ENCODE measurements at regions not wholly inside any gene's neighbourhood (a gene's known extent, or its start where the extent isn't known, plus 50 kb on each side); places are given as distances from the start of the nearest gene placed in this dataset.

DNA sequence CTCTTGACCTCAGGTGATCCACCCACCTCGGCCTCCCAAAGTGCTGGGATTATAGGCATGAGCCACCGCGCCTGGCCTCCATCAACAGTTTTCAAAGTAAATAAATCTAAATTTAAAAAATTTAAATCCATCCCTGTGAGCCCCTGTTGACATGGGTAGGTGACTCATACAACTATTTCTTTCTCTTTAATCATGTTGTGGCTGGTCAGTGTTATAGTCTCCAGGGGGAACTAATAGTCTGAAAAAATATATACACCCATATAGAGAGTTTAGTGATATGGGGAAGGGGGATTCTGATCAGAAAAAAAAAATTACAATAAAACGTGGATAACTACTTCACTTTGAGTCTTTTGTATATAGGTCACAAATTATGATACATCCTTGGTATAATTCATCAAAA, 159.2 kb downstream of the ZNF608 start:
- Histone ChIP-seq H3K27me3 (replicated peaks in 1 of 4; ENCODE audit: control insufficient read depth in 3 of 4, extremely low read depth in 1 of 4, insufficient read depth in 3 of 4, low read length in 3 of 4) (no peaks in the 10 kb centered on the region), H3K14ac (ENCODE audit: insufficient read length) (no peak overlapping the region), H3K36me3 (ENCODE audit: control insufficient read depth in 2 of 4, insufficient read depth in 4 of 4, low read length in 3 of 4) (no peaks in the 10 kb centered on the region), H4K91ac (replicated peaks; ENCODE audit: insufficient read length, low read length) (no peak overlapping the region), H3K4me1 (replicated peaks in 1 of 4; ENCODE audit: control insufficient read depth in 3 of 4, insufficient read depth in 4 of 4, low read length in 3 of 4) (peaks cover 3 to 16% (median 10%) of the 10 kb centered on the region in 4 experiments; a peak in 6 of 7 replicates), H3K79me2 (ENCODE audit: control insufficient read depth in 1 of 2, insufficient read depth in 2 of 2, low read length in 2 of 2) (no peaks in the 10 kb centered on the region), H3K23ac (ENCODE audit: insufficient read length) (no peak overlapping the region), H2BK120ac (replicated peaks; ENCODE audit: low read depth, low read length) (no peak overlapping the region), H2BK12ac (ENCODE audit: low read depth, low read length) (no peak overlapping the region), H2AK5ac (ENCODE audit: low read depth, low read length) (no peak overlapping the region), H4K5ac (ENCODE audit: insufficient read length, low read depth, low read length) (no peak overlapping the region), H3K4ac (replicated peaks; ENCODE audit: insufficient read length, low read depth, low read length) (no peak overlapping the region), H3K9ac (replicated peaks in 1 of 4; ENCODE audit: extremely low read depth in 1 of 4, low read depth in 3 of 4, low read length in 3 of 4) (no peak overlapping the region), H4K20me1 (replicated peaks in 1 of 2; ENCODE audit: control insufficient read depth in 1 of 2, insufficient read depth in 2 of 2, low read length in 2 of 2) (no peaks in the 10 kb centered on the region), H2BK5ac (ENCODE audit: low read depth, low read length) (no peak overlapping the region), H4K8ac (ENCODE audit: extremely low read depth, insufficient read depth, low read length) (no peak overlapping the region), H3K18ac (ENCODE audit: extremely low read depth, low read length) (no peak overlapping the region), H3K4me3 (ENCODE audit: extremely low read depth in 1 of 4, insufficient read depth in 2 of 4, low read depth in 3 of 4, low read length in 4 of 4) (no peak overlapping the region), H2AFZ (ENCODE audit: low read length) (no peak overlapping the region), H3K9me3 (ENCODE audit: insufficient read depth in 2 of 2, low read depth in 1 of 2, low read length in 1 of 2) (peaks cover 5% of the 10 kb centered on the region in 2 experiments; a peak in 1 of 4 replicates), H3K23me2 (ENCODE audit: low read depth, low read length) (no peaks in the 10 kb centered on the region), H3K4me2 (ENCODE audit: insufficient read depth in 1 of 2, low read depth in 2 of 2, low read length in 2 of 2) (no peak overlapping the region), H3K27ac (ENCODE audit: low read depth, low read length) (no peak overlapping the region), H2BK20ac (ENCODE audit: low read length) (no peak overlapping the region), H2BK15ac (ENCODE audit: low read length) (no peak overlapping the region), H3K56ac (replicated peaks; ENCODE audit: insufficient read length, low read depth, low read length) (no peak overlapping the region), H3K79me1 (ENCODE audit: low read depth, low read length) (no peaks in the 10 kb centered on the region)
- WGBS, 2 experiments (ENCODE audit: extremely low coverage in 1 of 2, insufficient coverage in 1 of 2, insufficient read length in 1 of 2, insufficient replicate concordance in 2 of 2, low coverage in 1 of 2, low lambda C conversion rate in 2 of 2, missing lambda C conversion rate in 1 of 2): 92% methylated on average over 4 of the region's 4 CpGs; no CpG with 5 or more reads in 1 of the 2 experiments
- ChIA-PET CTCF (ENCODE audit: partially characterized antibody) (interaction anchor here (0.8 kb wide), 1 partner anchor 33 kb away, joined by 5 read pairs; no protein-coding TSS in a partner anchor), POLR2A (ENCODE audit: partially characterized antibody) (no interaction called here)
- FAIRE-seq: no peak
- no peak for DNase-seq (ENCODE audit: low read depth in 1 of 2, low spot score in 2 of 2)
- no peak for TF ChIP-seq EGR1 (IDR thresholded peaks at IDR 0.05; ENCODE audit: borderline replicate concordance, low read depth, low read length)
- no peak for TF ChIP-seq SP2 (IDR thresholded peaks at IDR 0.05; ENCODE audit: low read length)
- no peak for TF ChIP-seq CHD1 (IDR thresholded peaks at IDR 0.05; ENCODE audit: low read depth, low read length)
- TF ChIP-seq, protein P1, sequence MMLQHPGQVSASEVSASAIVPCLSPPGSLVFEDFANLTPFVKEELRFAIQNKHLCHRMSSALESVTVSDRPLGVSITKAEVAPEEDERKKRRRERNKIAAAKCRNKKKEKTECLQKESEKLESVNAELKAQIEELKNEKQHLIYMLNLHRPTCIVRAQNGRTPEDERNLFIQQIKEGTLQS (IDR thresholded peaks at IDR 0.05; ENCODE audit: insufficient read depth, low read depth, low read length): no peak
- no peak for TF ChIP-seq RXRA (IDR thresholded peaks at IDR 0.05; ENCODE audit: insufficient read depth, low read depth, low read length)
- TF ChIP-seq GTF2F1 (IDR thresholded peaks at IDR 0.05; ENCODE audit: borderline replicate concordance, low read depth, low read length): no peak
- no peak for TF ChIP-seq RFX5 (IDR thresholded peaks at IDR 0.05; ENCODE audit: borderline replicate concordance, low read depth, low read length)
- no peak for TF ChIP-seq TAF7 (optimal IDR thresholded peaks at IDR 0.05; ENCODE audit: borderline replicate concordance, low read depth, low read length)
- no peak for TF ChIP-seq FOSL1 (IDR thresholded peaks at IDR 0.05; ENCODE audit: insufficient read depth, low read depth, low read length)
- TF ChIP-seq BACH1 (IDR thresholded peaks at IDR 0.05; ENCODE audit: low read length): no peak
- no peak for TF ChIP-seq TCF12 (IDR thresholded peaks at IDR 0.05; ENCODE audit: low read depth, low read length)
- TF ChIP-seq CBX8 (IDR thresholded peaks at IDR 0.05; ENCODE audit: borderline replicate concordance, low read depth, low read length): no peak
- no peak for TF ChIP-seq JUN (IDR thresholded peaks at IDR 0.05; ENCODE audit: low read depth, low read length)
- TF ChIP-seq E2F6 (IDR thresholded peaks at IDR 0.05): no peak

All from H1 (cell line).